HCT116 (cell line): ENCODE measurements at regions not wholly inside any gene's neighbourhood (a gene's known extent, or its start where the extent isn't known, plus 50 kb on each side); places are given as distances from the start of the nearest gene placed in this dataset.

Experiments used
- ATAC-seq: fragments of 200-7000 bp; cut with Tn5 transposase; 2 replicates; pipeline ENCODE4 v1.9.1; 2020; ENCODE audit warnings: mild to moderate bottlenecking, moderate library complexity
- BruUV-seq: library from RNA; stranded (reverse); fragments of 400-500 nt; replicated peaks from 2 replicates; lab custom pipeline; 2021; lab: Mats Ljungman, UMichigan
- CTCF ChIA-PET: fragments of 300-600 bp; sonication (Branson Sonifier 250); formaldehyde crosslinking; loops from one replicate; lab custom pipeline; 2021; ENCODE audit warnings: antibody characterized with exemption; lab: Charles Lee
- POLR2A ChIA-PET: fragments of 300-600, 350-600 bp; sonication (Branson Sonifier 250); formaldehyde crosslinking; loops from one replicate; lab custom pipeline; 2021; ENCODE audit warnings: antibody characterized with exemption; lab: Charles Lee
- RAD21 ChIA-PET, 2 experiments: fragments of 300-600 bp; sonication (Branson Sonifier 250); formaldehyde crosslinking; loops; one replicate each; lab custom pipeline; 2023; ENCODE audit warnings: low total read pairs in 2 of 2; ENCODE audit not compliant: uncharacterized antibody in 2 of 2, unreplicated experiment in 2 of 2, low non-redundant PET in 1 of 2; lab: Charles Lee
- DNase-seq: peaks from one replicate; pipeline ENCODE4 v3.0.0-alpha.2; 2010; ENCODE audit warnings: low read depth, low spot score
- H2AFZ ChIP-seq: fragments of 200-600 bp; shearing (Covaris generic), sonication (generic); 2 replicates; pipeline ENCODE4 v1.6.1; 2017; ENCODE audit warnings: low read depth, mixed run types, mixed read lengths, antibody characterized with exemption, low read length; ENCODE audit not compliant: poor library complexity, severe bottlenecking
- H3K27ac ChIP-seq: 2 replicates; pipeline ENCODE4 v1.5.1; 2012; ENCODE audit warnings: low read depth, low read length
- H3K27me3 ChIP-seq: fragments of 200-600 bp; sonication (generic); 2 replicates; pipeline ENCODE4 v1.6.1; 2016; ENCODE audit warnings: mixed run types, low read length, mixed read lengths; ENCODE audit not compliant: insufficient read depth
- H3K36me3 ChIP-seq, 2 experiments: fragments of 200-500 bp in 1 of 2; fragments of 200-600 bp in 1 of 2; sonication (Bioruptor generic) in 1 of 2; sonication (generic) in 1 of 2; 2 replicates each; pipeline versions ENCODE4 v1.5.1 to v1.6.1; 2014 to 2016; ENCODE audit warnings: low read length in 2 of 2, inconsistent platforms in 1 of 2, mixed read lengths in 1 of 2, mixed run types in 1 of 2; ENCODE audit not compliant: insufficient read depth in 2 of 2, control insufficient read depth in 1 of 2
- H3K4me1 ChIP-seq, 2 experiments: fragments of 200-600 bp in 1 of 2; sonication (generic) in 1 of 2; 2 replicates each; pipeline versions ENCODE4 v1.5.1 to v1.6.1; 2012 to 2017; ENCODE audit warnings: low read length in 2 of 2, inconsistent platforms in 1 of 2, mild to moderate bottlenecking in 1 of 2, mixed read lengths in 1 of 2, mixed run types in 1 of 2, moderate library complexity in 1 of 2; ENCODE audit not compliant: insufficient read depth in 2 of 2, control insufficient read depth in 1 of 2
- H3K4me2 ChIP-seq: fragments of 200-600 bp; sonication (generic); 2 replicates; pipeline ENCODE4 v1.6.1; 2017; ENCODE audit warnings: mixed run types, low read length, mixed read lengths
- H3K4me3 ChIP-seq, 2 experiments: fragments of 200-600 bp in 1 of 2; sonication (generic) in 1 of 2; replicated peaks in 1 of 2; 2 replicates each; pipeline ENCODE4 v1.5.1; 2011 to 2016; ENCODE audit warnings: low read length in 2 of 2, control low read depth in 1 of 2, low read depth in 1 of 2, mild to moderate bottlenecking in 1 of 2, mixed read lengths in 1 of 2, mixed run types in 1 of 2
- H3K79me2 ChIP-seq: fragments of 200-600 bp; sonication (generic); 2 replicates; pipeline ENCODE4 v1.6.1; 2017; ENCODE audit warnings: mild to moderate bottlenecking, mixed run types, low read length, moderate library complexity, mixed read lengths; ENCODE audit not compliant: insufficient read depth
- H3K9ac ChIP-seq: fragments of 200-600 bp; sonication (generic); 2 replicates; pipeline ENCODE4 v1.6.1; 2016; ENCODE audit warnings: low read length, mixed read lengths
- H3K9me2 ChIP-seq: fragments of 200-600 bp; sonication (generic), shearing (Covaris generic); 2 replicates; pipeline ENCODE4 v1.6.1; 2017; ENCODE audit warnings: mixed run types, mild to moderate bottlenecking, moderate library complexity; ENCODE audit not compliant: insufficient read depth
- H3K9me3 ChIP-seq, 2 experiments: fragments of 200-500 bp in 1 of 2; fragments of 200-600 bp in 1 of 2; sonication (Bioruptor generic) in 1 of 2; sonication (generic) in 1 of 2; 2 replicates each; pipeline ENCODE4 v1.6.1; 2014 to 2017; ENCODE audit warnings: low read length in 2 of 2, mixed read lengths in 2 of 2, inconsistent platforms in 1 of 2, low read depth in 1 of 2, mild to moderate bottlenecking in 1 of 2, mixed run types in 1 of 2, moderate library complexity in 1 of 2; ENCODE audit not compliant: control insufficient read depth in 1 of 2, insufficient read depth in 1 of 2
- H4K20me1 ChIP-seq: fragments of 200-600 bp; sonication (generic), shearing (Covaris generic); 2 replicates; pipeline ENCODE4 v1.6.1; 2017; ENCODE audit warnings: mixed run types, mild to moderate bottlenecking, moderate library complexity; ENCODE audit not compliant: insufficient read depth
- CBX3 ChIP-seq: IDR thresholded peaks from 2 replicates; pipeline ENCODE4 v1.6.1; 2012; ENCODE audit warnings: low read depth
- CTCF ChIP-seq, 3 experiments: fragments of 200-600 bp in 1 of 3; sonication (generic) in 1 of 3; IDR thresholded peaks in 2 of 3; conservative IDR thresholded peaks in 1 of 3; 2 replicates each; pipeline ENCODE4 v1.5.1; 2012 to 2017; ENCODE audit warnings: low read depth in 2 of 3, low read length in 2 of 3, antibody characterized with exemption in 1 of 3, borderline replicate concordance in 1 of 3, control low read depth in 1 of 3, mild to moderate bottlenecking in 1 of 3, mixed read lengths in 1 of 3, mixed run types in 1 of 3, moderate library complexity in 1 of 3; ENCODE audit not compliant: insufficient read depth in 1 of 3
- ELF1 ChIP-seq: IDR thresholded peaks from 2 replicates; pipeline ENCODE4 v1.6.1; 2012; ENCODE audit warnings: low read depth, borderline replicate concordance
- EZH2 ChIP-seq: fragments of 200-600 bp; sonication (generic); IDR thresholded peaks from 2 replicates; pipeline ENCODE4 v1.6.1; 2017; ENCODE audit warnings: antibody characterized with exemption, mixed run types
- EZH2phosphoT487 ChIP-seq: fragments of 200-600 bp; IDR thresholded peaks from 2 replicates; pipeline ENCODE4 v1.6.1; 2018; ENCODE audit warnings: antibody characterized with exemption, borderline replicate concordance
- FOSL1 ChIP-seq: IDR thresholded peaks from 2 replicates; pipeline ENCODE4 v1.6.1; 2012; ENCODE audit warnings: low read depth
- RAD21 ChIP-seq: IDR thresholded peaks from 2 replicates; pipeline ENCODE4 v1.6.1; 2012; ENCODE audit warnings: low read depth, mild to moderate bottlenecking
- REST ChIP-seq: IDR thresholded peaks from 2 replicates; pipeline ENCODE4 v1.6.1; 2012; ENCODE audit warnings: low read depth
- TCF7L2 ChIP-seq: IDR thresholded peaks from 2 replicates; pipeline ENCODE4 v1.7.0; 2011; ENCODE audit warnings: borderline replicate concordance, inconsistent platforms; ENCODE audit not compliant: insufficient read depth, insufficient read length; ENCODE audit errors: extremely low read depth
- YY1 ChIP-seq: IDR thresholded peaks from 2 replicates; pipeline ENCODE4 v1.6.1; 2011; ENCODE audit warnings: low read length, low read depth, moderate library complexity, mild to moderate bottlenecking; ENCODE audit not compliant: insufficient replicate concordance; ENCODE audit errors: extremely low read depth
- ZBTB33 ChIP-seq: IDR thresholded peaks from 2 replicates; pipeline ENCODE4 v1.6.1; 2011; ENCODE audit warnings: mild to moderate bottlenecking, low read length, moderate library complexity; ENCODE audit not compliant: insufficient replicate concordance; ENCODE audit errors: extremely low read depth
- ZNF274 ChIP-seq: fragments of 200-500 bp; sonication (Bioruptor generic); IDR thresholded peaks from 2 replicates; pipeline ENCODE4 v1.6.1; 2014; ENCODE audit warnings: mild to moderate bottlenecking, low read depth, low read length, inconsistent platforms
- intact Hi-C: fragments of 100-400 bp; cut with micrococcal nuclease; formaldehyde crosslinking; loops from 2 replicates; pipeline ENCODE4 v1.10.0; 2022
- TF ChIP-seq, protein P1 (sequence below): IDR thresholded peaks from 2 replicates; pipeline ENCODE4 v1.6.1; 2012

DNA sequence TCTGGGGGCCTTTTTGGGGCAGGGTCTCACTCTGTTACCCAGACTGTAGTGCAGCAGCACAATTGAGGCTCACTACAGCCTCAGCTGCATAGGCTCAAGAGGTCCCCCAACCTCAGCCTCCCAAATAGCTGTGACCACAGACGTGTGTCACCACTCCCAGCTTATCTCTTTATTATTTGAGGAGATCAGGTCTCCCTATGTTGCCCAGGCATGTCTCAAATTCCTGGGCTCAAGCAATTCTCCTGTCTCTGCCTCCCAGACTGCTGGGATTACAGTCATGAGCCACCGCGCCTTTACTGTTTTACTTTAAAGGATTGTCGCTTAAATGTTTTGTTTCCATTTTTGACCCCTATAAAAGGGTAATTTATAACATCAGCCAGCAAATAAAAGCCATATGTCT is 502.6 kb upstream of the AUTS2 start:
- ATAC-seq (no peak), DNase-seq (no peak)
- peaks cover 0 to 27% of the 10 kb centered on the region in 2 experiments; a peak in 2 of 4 replicates for H3K9me3 ChIP-seq
- H3K9ac ChIP-seq, result no peak overlapping the region
- ChIA-PET POLR2A (no interaction called here), CTCF (no interaction called here), RAD21 (no interaction called here)
- no peaks in the 10 kb centered on the region for H4K20me1 ChIP-seq
- no peak overlapping the region for H3K4me3 ChIP-seq
- no peaks in the 10 kb centered on the region for H3K27me3 ChIP-seq
- H3K9me2 ChIP-seq, result no peaks in the 10 kb centered on the region
- H3K79me2 ChIP-seq, result no peaks in the 10 kb centered on the region
- no TSS peak for BruUV-seq
- TF ChIP-seq FOSL1 (no peak), EZH2phosphoT487 (no peak), YY1 (no peak), CTCF (IDR thresholded peaks at IDR 0.05 in 2 of 3, conservative IDR thresholded peaks at IDR 0.05 in 1 of 3; ENCODE audit: borderline replicate concordance in 1 of 3, insufficient read depth in 1 of 3, low read depth in 2 of 3, low read length in 2 of 3) (no peak), ZBTB33 (no peak), ELF1 (no peak), TCF7L2 (no peak), RAD21 (no peak), ZNF274 (no peak), REST (no peak), EZH2 (no peak), CBX3 (no peak)
- TF ChIP-seq, protein P1, sequence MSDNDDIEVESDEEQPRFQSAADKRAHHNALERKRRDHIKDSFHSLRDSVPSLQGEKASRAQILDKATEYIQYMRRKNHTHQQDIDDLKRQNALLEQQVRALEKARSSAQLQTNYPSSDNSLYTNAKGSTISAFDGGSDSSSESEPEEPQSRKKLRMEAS, result no peak
- H3K36me3 ChIP-seq, result no peaks in the 10 kb centered on the region
- no peak overlapping the region for H3K27ac ChIP-seq
- H3K4me1 ChIP-seq, result no peaks in the 10 kb centered on the region
- no peak overlapping the region for H2AFZ ChIP-seq
- H3K4me2 ChIP-seq, result no peak overlapping the region
- intact Hi-C loops, result no loop called here
